Left forelimb (tissue), 1 donor: ENCODE measurements at regions not wholly inside any gene's neighbourhood (a gene's known extent, or its start where the extent isn't known, plus 50 kb on each side); places are given as distances from the start of the nearest gene placed in this dataset.
A peak's percentile ranks its signal among the peaks of the same experiment; 100 is the strongest.

Source experiments
- DNase-seq: peaks from one replicate; pipeline ENCODE4 v3.0.0-alpha.2; 2018; ENCODE audit warnings: low spot score

DNA sequence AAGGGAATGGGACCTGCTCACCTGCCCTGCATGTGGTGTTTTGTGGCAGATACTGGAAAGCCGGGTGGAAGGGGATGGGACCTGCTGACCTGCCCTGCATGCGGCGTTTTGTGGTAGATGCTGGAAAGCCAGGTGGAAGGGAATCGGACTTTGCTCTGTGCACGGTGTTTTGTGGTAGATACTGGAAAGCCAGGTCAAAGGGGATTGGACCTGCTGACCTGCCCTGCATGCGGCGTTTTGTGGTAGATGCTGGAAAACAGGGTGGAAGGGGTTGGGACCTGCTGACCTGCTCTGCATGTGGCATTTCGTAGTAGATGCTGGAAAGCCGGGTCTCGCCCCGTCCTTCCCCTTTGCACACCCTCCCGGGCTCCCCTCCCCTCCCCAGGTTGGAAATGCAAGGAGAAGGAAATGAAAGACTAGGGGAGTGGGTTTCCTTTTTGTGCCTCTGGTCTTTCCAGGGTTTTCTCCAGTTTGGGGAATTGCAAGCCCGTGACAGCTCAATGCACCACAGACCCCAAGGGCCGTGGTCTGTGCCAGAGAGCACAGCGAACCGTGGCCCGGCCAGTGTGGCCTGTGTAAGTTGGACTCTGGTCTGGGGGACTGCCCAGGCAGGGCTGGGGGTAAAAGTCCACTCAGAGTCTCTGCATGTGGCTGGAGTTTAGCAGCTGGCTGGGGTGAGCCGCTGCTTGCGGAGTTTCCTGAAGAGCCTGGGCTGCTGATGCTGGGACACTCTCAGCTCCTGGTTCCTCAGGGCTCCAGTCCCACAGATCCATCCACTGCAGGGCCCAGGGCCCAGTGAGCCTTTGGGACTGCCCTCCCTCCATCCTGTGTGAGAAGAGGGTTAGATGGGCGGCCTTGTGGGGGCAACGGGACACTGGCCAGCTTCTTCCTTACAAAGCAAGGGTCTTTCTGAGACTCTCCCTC, 105.5 kb downstream of the CRYAA start:
- DNase-seq, result no peak

DNA sequence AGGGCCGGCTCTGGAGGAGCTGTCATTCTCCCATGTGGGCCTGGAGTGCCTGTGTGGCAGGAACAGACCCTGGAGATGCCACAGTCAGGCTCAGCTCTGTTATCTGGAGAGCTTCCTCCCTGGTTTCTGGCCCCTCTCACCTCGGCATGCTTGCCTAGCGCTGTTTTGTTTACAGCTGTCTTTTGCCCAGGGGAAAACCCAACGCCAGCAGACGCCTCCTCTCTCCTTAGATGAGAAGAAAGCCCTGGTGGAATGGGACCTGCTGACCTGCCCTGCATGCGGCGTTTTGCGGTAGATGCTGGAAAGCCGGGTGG, 104.9 kb downstream of the CRYAA start:
- DNase-seq, result no peak

DNA sequence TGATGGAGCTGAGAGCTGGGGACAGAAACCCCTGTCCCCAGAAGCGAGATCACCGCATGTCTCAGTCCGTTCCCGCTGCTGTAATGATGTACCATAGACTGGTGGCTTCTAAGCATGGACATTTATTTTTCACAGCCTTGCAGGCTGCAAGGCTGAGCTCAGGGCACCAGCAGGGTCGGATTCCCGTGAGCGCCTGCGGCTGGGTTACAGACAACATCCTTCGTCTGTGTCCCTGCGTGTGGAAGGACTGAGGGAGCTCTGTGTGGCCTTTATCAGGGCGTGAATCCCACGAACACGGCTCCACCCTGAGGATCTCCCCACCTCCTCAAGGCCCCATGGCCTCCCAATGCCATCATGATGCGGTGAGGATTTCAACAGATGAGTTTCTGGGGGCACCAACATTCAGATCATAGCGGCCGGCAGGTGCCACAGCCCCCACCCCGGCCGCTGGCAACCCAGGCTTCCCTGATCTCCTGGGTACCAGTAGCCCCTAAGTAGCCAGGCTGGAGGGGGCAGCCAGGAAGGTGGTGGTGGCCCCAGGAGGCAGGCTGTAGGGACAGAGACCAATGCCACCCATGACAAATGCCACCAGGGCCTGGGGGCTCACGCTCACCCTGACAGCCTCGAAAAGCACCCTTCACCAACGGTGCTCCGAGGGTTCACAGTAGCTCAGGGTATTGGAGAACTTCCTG, 104.4 kb downstream of the CRYAA start:
- DNase-seq, result no peak

DNA sequence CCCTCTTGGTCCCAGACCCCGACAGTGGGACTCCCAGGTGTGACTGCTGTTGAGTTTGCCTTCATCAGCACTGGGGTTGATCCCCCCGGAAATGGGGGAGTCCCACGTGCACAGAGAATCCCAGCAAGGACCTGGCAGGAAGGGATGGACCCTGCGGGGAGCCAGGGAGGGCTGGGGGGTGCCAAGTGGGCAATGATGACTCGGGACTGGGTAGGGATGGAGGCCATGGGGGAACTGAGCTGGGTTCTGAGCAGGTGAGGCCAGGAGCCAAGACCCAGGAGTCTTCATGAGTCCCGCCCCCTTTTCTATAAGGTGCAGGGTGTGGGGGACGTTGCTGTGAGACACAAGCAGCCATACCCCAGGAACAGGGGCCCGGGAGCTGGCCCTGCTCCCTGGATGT, 103.8 kb downstream of the CRYAA start:
- no peak for DNase-seq

DNA sequence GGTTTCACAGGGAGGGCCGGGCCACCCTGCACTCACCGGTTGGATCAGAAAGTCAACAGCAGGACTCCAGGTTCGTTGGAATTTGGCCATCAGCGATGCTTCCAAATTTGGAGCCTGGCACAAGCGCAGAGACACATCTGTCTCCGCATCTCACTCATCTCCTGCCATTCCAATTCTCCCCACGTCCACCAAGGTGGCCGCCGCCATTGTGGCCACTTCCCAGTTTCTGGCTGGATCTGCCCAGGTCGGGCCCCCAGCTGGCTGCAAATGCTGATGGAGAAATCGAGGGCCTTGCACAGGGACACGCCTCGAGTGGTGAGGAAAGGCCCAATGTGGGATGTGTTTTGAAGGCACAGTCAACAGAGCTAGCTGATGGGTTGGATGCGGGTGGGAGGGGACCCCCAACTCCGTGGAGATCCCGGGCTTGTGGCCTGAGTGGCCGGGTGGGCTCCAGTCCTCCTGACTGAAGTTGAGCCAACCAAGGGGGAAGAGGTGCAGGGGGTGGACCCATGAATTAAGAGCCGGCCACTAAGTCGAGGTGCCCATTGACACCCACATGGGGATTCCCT, 102.7 kb downstream of the CRYAA start:
- DNase-seq, result no peak

DNA sequence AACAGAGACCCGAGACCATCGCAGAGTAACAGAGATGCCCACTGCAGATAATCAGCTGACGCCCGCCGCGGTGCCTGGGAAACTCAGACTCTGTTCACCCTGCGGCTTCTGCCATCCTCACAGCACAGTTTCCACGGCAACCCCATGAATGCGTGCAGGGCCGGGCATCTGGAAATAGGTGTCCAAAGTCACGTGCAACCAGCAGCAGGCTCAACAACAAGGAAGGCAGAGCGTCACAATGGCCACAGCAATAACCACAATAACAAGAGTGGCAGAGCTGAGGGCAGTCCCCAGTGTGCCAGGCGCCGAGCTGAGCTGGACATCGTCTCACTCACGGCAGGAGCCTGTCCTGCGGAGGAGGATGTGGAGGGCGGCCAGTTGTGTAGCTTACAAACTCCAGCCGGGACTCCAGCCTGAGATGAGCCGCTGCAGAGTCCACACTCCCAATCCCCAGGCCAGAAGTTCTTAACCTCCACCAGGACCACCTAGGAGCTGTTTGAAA, 102.0 kb downstream of the CRYAA start:
- no peak for DNase-seq

DNA sequence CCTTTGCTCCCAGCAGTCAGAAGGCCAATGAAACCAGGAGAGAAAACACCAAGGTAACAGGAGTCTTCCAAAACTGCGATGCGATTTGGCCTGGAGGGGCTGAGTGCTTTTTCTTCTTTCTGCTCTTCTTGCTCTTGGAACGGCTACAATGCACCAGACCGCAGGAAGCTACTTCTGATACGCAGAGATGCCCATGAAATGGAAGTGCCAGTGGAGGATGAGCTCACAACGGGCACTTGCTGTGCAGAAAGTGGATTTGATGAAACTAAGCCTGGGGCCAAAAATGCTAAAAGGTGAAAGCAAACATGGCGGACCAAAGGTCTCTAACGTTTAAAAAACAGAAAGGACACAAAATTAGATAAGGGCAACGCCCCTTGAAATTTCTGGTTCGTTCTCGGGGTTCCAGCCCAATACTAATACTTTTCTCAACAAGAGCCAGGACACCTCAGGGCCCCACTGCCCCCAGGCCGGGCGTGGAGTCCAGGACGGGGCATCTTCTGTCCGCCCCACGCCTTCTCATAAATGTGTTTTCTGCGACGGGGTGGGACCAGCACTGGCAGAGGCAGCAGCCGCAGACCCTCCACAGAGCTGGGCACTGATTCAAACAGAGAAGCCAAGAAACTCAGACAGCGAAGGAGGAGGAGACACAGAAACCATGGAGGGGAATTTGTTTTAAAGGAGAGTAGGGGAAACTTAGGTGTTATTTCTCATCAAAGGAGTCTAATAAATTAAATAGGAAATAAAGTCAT, 101.3 kb downstream of the CRYAA start:
- DNase-seq, result no peak

DNA sequence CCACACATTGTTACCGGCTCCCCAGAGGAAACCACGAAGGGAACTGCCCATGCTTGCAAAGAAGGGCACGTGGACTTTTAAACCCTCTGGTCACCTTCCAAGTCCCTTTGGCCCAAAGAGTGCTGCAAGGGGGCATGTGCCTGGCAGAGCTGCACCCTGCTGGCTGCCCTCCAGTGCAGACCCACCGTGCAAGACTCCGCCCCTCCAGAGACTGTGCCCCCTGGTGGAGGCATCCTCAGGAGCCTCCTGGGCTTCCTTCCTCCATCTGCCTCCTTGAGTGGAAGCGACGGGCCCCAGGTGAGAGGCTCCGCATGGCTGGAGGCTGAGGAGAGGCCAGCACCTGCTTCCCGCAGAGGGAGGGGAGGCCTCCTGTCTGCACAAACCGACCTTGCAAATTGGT, 100.6 kb downstream of the CRYAA start:
- DNase-seq, result no peak

DNA sequence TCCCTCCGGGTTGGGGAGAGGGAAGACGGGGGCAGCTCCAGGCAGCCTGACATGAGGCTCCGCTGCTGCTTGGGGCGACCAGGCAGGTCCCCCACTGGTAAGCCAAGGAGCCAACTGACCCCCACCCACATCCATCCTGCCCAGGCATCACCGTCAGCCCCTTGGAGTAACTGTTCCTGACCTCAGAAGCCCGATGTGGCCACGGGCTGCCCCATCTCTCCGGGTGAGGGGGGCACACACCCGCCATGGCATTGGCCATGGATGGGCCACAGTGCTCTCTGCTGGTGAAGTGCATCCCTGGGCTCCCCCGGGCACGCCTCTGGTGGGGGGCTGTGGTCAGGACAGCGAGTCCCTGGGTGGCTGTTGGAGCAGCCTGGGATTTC, 100.0 kb downstream of the CRYAA start:
- DNase-seq, result no peak

DNA sequence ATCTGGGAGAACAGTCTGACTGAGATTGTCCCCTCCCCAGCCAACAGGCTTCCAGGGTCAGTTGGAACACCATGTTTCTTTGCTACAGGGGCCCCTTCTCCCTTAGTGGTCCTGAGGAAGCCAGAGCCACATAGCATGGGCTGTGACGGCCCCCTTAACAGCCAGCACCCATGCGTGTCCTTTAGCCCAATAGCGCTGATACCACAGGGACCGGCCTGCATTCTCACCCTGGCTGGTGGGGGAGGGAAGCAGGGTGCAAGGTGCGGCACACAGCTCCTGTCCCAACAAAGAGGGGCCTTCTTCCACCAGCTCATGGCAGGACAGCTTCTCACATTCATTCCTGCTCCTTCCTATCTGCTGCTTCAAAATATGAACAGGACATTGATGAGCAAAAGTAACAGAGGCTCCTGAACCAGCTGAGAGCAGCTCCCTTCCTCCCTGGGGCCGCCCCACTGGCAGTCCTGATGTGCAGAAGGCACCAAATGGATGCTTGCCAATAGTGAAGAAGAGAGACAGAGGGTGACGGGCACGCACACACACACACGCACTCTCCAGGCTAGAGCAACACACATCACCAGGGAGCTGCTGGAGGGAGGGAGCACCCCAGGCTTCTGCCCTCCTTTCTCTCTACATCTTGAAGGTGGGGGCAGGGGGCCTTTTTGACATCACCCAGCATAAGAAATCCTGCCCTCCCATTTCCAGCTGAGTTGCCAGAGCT, 99.4 kb downstream of the CRYAA start:
- DNase-seq, result no peak

DNA sequence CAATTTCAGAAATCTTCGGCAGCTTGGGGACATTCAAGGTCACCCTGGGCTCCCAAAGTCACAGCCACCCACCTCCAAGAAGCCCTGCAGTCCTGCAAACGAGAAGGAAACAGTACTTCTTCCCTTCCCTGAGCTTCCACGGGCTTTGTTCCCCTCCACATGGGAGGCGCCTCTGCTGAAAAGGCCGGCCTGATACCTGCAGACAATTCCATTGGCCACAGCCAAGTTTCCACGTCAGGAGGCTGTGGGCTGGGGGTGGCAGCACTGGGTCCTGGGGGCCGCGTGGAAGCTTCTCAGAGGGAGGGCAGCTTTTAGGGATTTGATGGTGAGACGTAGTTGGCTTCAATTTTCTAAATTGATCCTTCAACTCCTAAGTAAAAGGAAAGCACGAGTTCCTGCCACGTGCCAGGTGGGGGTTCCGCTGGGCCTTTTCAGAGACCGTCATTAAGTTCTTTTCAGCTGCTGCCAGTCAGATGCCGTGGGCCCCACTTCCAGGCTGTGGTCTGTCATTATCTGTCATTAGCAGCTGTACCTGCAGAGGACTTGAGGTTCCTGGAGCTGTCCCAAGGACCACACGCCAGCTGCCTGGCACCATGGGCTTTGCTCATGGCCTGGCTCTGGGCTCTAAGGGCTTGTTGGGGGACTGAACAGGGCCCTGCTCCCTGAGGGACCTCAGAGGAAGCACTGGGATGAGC, 98.7 kb downstream of the CRYAA start:
- DNase-seq, result no peak

DNA sequence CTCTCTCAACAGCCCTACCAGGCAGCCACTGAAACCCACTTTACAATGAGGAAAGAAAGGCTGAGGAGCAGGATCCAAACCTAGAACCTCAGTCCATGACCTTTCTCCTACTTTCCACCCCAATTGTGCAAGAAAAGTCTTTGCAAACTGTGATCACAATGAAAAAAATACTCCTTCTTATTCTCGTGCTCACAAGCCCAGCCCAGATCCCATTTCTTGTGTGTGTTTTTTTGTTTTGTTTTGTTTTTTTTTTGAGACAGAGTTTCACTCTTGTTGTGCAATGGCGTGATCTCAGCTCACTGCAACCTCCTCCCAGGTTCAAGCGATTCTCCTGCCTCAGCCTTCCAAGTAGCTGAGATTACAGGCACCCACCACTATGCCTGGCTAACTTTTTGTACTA, 97.7 kb downstream of the CRYAA start:
- no peak for DNase-seq

DNA sequence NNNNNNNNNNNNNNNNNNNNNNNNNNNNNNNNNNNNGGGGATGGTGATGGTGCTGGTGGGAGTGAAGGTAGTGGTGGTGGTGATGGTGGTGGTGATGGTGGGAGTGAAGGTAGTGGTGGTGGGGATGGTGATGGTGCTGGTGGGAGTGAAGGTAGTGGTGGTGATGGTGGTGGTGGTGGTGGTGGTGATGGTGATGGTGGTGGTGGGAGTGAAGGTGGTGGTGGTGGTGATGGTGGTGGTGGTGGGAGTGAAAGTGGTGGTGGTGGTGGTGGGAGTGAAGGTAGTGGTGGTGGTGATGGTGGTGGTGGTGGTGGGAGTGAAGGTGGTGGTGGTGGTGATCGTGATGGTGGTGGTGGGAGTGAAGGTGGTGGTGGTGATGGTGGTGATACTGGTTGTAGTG, 93.6 kb downstream of the CRYAA start:
- DNase-seq, result peak; percentile 90
